Adrenal gland (tissue), 5 donors: ENCODE measurements at regions not wholly inside any gene's neighbourhood (a gene's known extent, or its start where the extent isn't known, plus 50 kb on each side); places are given as distances from the start of the nearest gene placed in this dataset.

Experiments used
- CTCF ChIP-seq, 6 experiments: fragments of 450-650 bp in 4 of 6; fragments of 200-600 bp in 2 of 6; sonication (generic) in 1 of 6; IDR thresholded peaks; 1 replicate in 5 of 6; 2 replicates in 1 of 6; pipeline versions ENCODE4 v1.5.1 to v1.8.0; 2016 to 2021; ENCODE audit warnings: antibody characterized with exemption in 6 of 6, mild to moderate bottlenecking in 2 of 6, moderate library complexity in 1 of 6
- POLR2A ChIP-seq, 2 donors: fragments of 450-650 bp; IDR thresholded peaks; one replicate each; pipeline ENCODE4 v1.6.1; 2017; ENCODE audit warnings: antibody characterized with exemption in 2 of 2, mild to moderate bottlenecking in 2 of 2, moderate library complexity in 1 of 2
- donor health status: DM: no; HTN: no; CAD: no.

GRCh38 chr5:51987239-51987638 lies 604.0 kb downstream of the ISL1 start:
- TF ChIP-seq POLR2A (IDR thresholded peaks at IDR 0.05): no peak
- TF ChIP-seq CTCF (IDR thresholded peaks at IDR 0.05): no peak
